Activated naive CD4-positive, alpha-beta T cell treated with anti-CD3 and anti-CD28 coated beads, Interleukin-2, amount 50 U/mL, for 72 hours (primary cell): ENCODE measurements at regions not wholly inside any gene's neighbourhood (a gene's known extent, or its start where the extent isn't known, plus 50 kb on each side); places are given as distances from the start of the nearest gene placed in this dataset.

Experiments
- ATAC-seq, 2 donors: fragments of 150-1000 bp; cut with Tn5 transposase; 2 replicates each; pipeline ENCODE4 v1.10.0; 2021; ENCODE audit warnings: mild to moderate bottlenecking in 2 of 2, moderate library complexity in 2 of 2
- DNase-seq, 2 donors: peaks; one replicate each; pipeline ENCODE4 v3.0.0; 2021 to 2022; ENCODE audit warnings: low spot score in 2 of 2
- H3K27ac Mint-ChIP-seq, 2 donors: one replicate each; pipeline ENCODE4 v1.8.0; 2022; ENCODE audit warnings: mild to moderate bottlenecking in 2 of 2, mixed read lengths in 2 of 2
- H3K36me3 Mint-ChIP-seq, 2 donors: one replicate each; pipeline ENCODE4 v1.8.0; 2022; ENCODE audit warnings: mixed read lengths in 2 of 2
- H3K9me3 Mint-ChIP-seq, 2 donors: one replicate each; pipeline ENCODE4 v1.8.0; 2022; ENCODE audit warnings: mixed read lengths in 2 of 2

DNA sequence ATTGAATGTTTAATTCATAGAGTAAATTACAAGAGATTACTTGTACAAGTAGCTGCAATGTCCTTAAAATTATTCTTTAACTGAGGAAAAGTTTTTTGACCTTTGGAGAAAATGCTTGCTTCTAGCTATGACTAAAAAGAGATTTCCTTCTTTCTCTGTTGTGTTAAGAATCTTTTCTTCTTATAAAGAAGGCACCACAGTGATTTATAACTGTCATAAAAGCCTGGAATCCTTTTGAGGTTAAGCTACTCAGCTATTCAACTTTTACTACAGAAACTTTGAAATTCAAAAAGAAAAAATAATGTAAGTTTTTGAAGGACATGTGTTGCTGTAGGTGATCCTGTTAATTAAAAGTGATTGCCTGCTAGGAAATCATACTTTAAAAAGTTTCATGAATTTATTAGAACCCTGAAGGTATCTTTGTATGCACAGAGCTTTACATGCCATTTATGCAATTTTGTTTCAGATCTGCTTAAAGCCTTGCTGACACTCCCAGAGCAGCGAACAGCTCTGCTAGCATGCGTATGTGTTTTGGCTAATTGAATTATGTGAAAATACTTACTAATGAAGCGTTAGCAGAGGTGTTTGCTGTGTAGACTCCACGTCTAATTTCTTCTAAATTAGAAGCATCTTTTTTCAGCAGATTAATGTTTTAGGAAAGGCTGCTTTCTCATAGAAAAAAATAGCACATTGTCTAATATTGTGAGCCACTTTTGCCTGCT lies 94.7 kb upstream of the SMYD2 start:
- no peak for ATAC-seq
- Mint-ChIP-seq H3K27ac (no peak overlapping the region), H3K36me3 (no peaks in the 10 kb centered on the region), H3K9me3 (peaks cover 0 to 11% of the 10 kb centered on the region in 2 donors)
- no peak for DNase-seq

DNA sequence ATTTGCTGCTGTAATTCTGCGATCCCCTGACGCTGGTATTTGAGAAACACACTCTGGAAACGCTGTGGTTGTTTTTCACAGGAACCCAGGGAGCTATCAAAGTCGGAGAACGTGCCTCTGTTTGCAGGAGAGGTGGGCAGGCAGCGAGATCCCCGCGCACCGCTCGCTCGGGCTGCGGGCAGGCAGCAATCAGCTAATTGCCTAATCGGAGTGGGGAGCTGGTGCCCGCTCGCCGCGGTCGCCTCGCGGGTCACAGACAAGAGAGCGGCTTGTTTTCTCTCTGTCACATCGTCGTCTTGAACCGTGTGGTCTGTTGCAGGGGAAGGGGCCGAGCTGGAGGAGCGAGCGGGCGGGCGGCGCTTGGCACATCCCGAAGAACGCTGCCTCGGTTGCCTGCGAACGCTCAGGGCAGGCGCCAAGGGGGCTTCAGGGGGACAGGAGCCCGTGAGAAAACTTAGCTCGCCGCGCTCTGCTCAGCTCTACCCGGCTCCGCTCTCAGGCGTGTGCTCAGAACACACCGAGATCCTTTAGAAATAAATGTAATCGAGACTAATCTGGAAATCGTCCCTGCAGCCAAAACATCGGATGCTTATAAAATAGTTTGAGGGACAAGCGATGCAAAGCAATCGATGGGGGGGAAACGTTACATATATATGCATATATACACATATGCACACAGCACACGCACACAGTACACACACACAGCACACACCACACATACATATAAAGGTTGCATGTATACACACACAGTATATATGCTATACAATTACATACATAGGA lies 93.6 kb upstream of the SMYD2 start:
- DNase-seq: no peak
- Mint-ChIP-seq H3K36me3 (no peaks in the 10 kb centered on the region), H3K27ac (no peak overlapping the region), H3K9me3 (peaks cover 0 to 5% of the 10 kb centered on the region in 2 donors)
- peak in 1 of 2 donors; percentile 32 for ATAC-seq

DNA sequence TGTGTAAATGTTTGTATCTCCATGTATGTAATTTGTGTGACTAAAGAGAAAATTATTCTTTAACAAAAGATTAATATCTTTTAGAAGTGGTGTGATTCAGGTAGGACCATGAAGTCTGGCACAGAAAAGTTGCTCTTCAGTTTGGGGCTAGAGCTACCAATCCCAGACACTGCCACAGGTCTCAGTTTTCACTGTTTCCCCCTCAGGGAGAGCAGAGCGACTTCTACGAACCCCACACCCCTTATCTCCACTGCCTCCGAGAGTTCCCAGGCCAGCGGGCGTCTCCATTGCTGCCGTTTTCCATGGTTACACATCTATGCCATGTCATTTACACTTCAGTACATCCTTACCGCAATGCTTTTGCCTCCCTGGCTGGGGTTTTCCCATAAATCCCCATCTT lies 93.0 kb upstream of the SMYD2 start:
- ATAC-seq (no peak), DNase-seq (no peak)
- H3K9me3 Mint-ChIP-seq: peaks cover 0 to 1% of the 10 kb centered on the region in 2 donors
- no peaks in the 10 kb centered on the region for H3K36me3 Mint-ChIP-seq
- no peak overlapping the region for H3K27ac Mint-ChIP-seq

DNA sequence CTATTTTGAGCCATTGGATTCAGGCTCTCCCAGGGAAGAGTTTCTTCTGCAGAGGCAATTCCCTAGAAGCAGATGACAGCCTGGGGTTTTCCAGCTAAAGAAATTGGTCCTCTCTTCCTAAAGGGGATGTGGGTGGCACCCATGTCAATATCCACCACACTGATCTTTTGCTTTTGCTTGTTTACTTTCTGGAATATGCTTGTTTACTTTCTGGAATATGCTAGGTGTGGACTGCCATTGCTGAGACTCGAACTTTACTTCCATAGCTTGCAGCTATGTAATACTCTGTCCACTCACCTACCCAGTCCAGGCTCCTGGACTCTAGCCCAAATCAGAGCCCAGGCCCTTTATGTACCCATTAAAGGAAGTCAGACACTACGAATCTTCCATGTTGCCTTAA lies 92.1 kb upstream of the SMYD2 start:
- DNase-seq: no peak
- no peak overlapping the region for H3K27ac Mint-ChIP-seq
- ATAC-seq: no peak
- no peaks in the 10 kb centered on the region for H3K36me3 Mint-ChIP-seq
- H3K9me3 Mint-ChIP-seq: no peaks in the 10 kb centered on the region

DNA sequence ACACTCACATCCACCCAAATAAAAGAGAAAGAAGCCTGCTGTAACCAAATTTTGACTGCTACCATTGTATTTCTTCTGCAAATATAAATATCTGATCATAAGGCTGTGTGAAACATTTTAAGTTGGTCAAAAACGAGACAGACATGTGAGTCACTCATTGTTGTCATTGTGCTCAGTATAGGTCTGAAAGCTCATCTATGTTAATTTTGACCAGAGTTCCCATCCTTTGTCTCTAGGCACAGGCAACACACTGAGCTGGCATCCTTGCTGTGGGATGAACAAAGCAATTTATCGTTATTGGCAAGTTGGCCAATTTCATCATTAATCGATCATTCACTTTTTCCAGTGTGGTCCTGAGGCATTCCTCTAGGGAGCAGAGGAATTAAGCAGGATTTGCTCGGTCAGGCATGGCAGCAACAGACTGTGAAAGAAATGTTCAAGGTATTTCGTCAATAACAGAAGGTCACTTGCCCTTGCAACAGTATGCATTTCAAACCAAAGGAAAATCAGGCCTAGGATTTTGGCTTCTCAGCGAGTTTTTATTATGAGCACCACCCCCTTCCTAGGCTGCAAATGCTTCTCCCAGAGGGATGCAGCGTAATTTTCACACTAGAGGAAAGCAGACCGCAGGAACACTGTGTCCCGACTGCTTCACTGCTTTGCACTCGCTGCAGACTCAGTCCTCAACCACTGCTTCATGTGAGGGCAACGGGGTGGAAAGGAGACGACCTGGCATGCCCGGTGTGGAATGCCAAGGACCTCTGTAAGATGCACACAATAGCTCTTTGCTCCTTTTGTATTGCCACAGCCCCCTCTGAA lies 87.9 kb upstream of the SMYD2 start:
- no peaks in the 10 kb centered on the region for H3K9me3 Mint-ChIP-seq
- ATAC-seq (no peak), DNase-seq (no peak)
- peak overlapping the region in 1 of 2 donors; percentile 25 for H3K27ac Mint-ChIP-seq
- no peaks in the 10 kb centered on the region for H3K36me3 Mint-ChIP-seq

DNA sequence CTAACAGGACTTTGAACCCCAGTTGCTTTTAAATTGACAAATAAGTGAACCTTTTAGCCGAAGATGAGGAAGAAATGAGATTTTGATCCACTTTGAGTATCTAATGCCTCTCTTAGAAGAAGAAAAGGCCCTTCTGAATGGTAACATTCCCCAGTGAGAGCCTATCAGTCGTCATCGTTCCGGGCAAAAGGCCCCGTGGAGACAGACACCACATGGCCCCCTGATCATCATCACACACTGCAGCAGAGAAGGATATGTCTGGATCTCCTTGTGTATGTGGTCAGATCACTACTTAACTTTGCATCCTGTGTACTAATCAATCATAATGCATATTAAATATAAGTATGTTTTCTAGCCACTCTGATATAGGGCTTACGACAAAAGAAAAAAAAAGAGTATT lies 87.3 kb upstream of the SMYD2 start:
- Mint-ChIP-seq H3K36me3 (no peaks in the 10 kb centered on the region), H3K9me3 (no peaks in the 10 kb centered on the region), H3K27ac (peak overlapping the region in 1 of 2 donors; percentile 25)
- DNase-seq (no peak), ATAC-seq (no peak)

DNA sequence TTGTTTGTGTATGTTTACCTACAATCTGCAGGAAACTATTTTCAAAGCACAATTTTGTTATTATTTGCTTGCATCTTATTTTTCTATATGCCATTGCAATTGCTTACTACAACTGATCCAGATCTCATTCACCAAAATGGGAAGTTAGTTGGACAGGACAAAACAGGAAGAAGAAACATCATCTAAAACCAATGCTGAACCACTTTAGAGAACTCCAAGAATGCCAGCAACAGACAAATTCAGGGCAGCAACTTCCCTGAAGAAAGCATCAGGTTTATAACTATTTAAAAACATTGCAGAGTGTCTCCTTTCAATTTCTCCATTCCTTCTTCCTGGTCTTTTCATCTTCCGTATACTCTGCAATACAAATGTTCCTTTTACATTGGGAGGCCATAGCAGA lies 82.4 kb upstream of the SMYD2 start:
- Mint-ChIP-seq H3K9me3 (no peaks in the 10 kb centered on the region), H3K36me3 (no peaks in the 10 kb centered on the region), H3K27ac (no peak overlapping the region)
- ATAC-seq (no peak), DNase-seq (no peak)

DNA sequence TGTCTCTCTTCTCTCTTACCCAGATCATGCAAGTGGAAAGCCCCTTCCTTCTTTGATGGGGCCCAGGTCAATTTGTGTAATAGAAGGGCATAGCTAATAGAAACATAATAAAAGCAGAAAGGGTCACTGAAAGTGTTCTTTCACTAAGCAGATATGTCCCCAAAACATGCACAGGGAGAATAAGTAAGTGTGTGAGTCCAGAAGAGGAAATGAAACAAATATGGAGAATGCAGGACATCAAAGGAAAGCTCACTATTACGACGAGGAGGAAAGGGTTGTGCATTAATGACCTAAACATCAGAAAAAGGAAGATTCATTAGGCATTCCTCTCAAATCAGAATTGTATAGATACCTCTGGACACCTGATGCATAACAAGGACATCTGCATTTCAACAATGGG lies 81.4 kb upstream of the SMYD2 start:
- H3K36me3 Mint-ChIP-seq: no peaks in the 10 kb centered on the region
- ATAC-seq (no peak), DNase-seq (no peak)
- no peak overlapping the region for H3K27ac Mint-ChIP-seq
- no peaks in the 10 kb centered on the region for H3K9me3 Mint-ChIP-seq

DNA sequence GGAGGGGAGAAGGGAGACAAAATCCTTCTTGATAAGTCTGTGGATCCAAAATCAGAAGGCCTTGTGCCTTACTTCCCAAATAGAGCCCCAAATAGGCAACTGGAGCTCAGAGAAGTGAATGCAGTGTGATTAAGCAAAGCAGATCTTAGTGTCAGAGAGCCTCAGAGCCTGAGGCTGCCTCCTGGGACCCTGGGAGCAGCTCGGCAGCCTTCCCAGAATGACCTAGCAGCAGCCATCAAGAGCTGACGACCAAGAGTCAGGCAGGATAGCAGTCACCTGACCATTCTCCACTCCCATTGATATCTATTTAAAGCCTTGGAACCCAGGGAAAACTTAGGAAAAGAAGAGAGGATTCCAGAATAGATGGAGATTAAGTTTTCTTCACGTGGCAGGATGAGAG lies 78.0 kb upstream of the SMYD2 start:
- DNase-seq (no peak), ATAC-seq (no peak)
- H3K36me3 Mint-ChIP-seq: no peaks in the 10 kb centered on the region
- H3K9me3 Mint-ChIP-seq: no peaks in the 10 kb centered on the region
- no peak overlapping the region for H3K27ac Mint-ChIP-seq

DNA sequence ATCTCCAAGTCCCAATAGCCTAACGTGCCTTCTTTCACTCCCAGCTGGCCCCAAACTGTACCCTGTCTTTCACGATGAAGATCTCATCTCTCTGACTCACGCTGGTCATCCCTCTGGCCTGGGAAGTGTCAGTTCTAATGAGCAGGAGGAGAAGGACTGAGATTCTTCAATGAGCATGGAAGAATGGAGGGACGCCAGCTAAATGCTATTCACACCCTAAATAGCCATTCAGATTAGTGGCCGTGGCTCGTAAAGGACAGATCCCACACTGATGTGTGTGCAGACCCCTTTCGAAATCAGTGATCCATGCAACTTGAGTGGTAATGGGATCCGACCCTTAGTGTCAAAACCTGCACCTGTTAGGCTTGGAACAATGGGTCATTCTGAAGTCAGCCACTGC lies 75.9 kb upstream of the SMYD2 start:
- DNase-seq: no peak
- no peak for ATAC-seq

DNA sequence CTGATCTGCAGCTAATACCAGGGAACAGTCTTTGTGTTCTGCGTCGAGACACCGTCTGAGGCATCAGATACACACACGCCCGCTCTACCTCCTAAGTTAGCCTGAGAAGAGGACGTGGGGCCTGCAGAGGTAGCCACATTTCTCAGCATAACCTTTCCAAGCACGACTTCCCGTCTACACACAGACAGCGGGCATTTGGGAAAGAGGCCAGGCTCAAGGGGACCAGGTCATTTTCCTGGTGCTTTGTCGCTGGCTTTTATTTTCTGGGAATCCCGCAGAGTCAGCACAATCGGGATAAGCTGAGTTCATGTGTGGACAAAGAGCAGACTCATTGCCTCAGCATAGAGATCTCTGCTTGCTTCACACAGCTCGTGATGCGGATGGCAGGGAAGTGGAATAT lies 72.5 kb upstream of the SMYD2 start:
- no peaks in the 10 kb centered on the region for H3K36me3 Mint-ChIP-seq
- H3K27ac Mint-ChIP-seq: no peak overlapping the region
- ATAC-seq: no peak
- no peaks in the 10 kb centered on the region for H3K9me3 Mint-ChIP-seq
- no peak for DNase-seq

More for the DNA sequence above, 75.9 kb upstream of the SMYD2 start:
- H3K27ac Mint-ChIP-seq: no peak overlapping the region
- H3K36me3 Mint-ChIP-seq: no peaks in the 10 kb centered on the region
- no peaks in the 10 kb centered on the region for H3K9me3 Mint-ChIP-seq

DNA sequence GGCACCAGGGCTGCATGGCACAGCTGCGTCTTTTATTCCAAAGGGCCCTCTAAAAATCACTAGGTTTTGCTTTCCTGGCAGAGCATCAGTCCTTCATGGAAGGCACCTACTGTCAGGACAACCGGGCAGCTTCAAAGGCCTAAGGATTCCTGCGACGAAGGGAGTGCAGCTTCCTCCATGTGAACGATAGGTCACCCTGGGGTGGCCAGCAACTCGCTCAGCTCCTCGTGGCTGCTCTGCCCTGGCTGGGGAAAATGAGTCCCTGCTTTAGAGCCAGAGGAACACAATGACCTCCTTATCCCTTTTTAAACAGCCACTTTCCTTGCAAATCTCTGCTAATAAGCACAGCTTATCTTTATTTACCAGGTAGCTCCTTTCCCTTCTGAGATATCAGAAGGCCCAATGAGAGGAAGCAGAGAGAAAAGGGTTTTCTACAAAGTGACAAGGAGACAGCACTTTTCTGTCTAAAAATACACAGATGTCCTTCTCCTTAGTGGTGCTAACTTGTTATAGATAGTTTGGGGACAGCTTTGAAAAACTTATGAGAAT lies 71.6 kb upstream of the SMYD2 start:
- no peak overlapping the region for H3K27ac Mint-ChIP-seq
- DNase-seq (no peak), ATAC-seq (no peak)
- H3K9me3 Mint-ChIP-seq: no peaks in the 10 kb centered on the region
- H3K36me3 Mint-ChIP-seq: no peaks in the 10 kb centered on the region

DNA sequence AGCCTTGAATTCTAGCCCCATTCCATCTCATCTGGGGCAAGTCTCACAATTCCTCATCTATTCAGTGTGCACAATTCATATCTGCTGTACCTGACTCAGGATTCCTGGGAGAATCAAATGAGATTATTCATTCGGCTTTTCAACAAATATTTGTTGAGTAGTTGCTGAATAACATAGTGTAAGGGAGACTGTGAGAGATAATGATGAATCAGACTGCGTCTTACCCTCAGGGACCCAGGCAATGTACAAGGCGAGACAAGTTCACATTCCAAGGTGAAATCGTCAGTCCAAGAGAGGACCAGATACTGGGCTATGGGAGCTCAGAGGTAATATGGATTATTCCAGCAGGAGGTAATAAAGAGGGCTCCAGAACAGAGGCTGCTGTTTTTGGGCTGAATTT lies 67.8 kb upstream of the SMYD2 start:
- no peak for ATAC-seq
- H3K9me3 Mint-ChIP-seq: no peaks in the 10 kb centered on the region
- DNase-seq: no peak
- H3K27ac Mint-ChIP-seq: no peak overlapping the region
- H3K36me3 Mint-ChIP-seq: no peaks in the 10 kb centered on the region

DNA sequence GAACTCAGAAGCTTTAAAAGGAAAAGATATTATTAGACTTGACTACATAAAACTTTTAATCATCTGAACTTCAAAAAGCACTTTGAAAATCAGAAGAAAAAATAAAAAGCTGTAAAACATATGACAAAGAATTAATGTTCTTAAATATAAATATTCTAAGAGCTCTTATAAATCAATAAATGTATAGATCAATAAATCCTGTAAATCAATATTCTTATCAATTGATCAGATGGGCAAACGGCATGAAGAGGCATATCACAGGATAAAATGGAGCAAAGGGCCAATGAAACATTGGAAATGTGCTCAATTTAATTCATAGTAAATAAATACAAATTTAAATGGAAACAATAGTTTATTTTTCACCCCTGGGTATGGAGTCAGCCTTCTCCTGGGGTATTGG lies 66.1 kb upstream of the SMYD2 start:
- DNase-seq (no peak), ATAC-seq (no peak)
- H3K9me3 Mint-ChIP-seq: no peaks in the 10 kb centered on the region
- no peaks in the 10 kb centered on the region for H3K36me3 Mint-ChIP-seq
- no peak overlapping the region for H3K27ac Mint-ChIP-seq

DNA sequence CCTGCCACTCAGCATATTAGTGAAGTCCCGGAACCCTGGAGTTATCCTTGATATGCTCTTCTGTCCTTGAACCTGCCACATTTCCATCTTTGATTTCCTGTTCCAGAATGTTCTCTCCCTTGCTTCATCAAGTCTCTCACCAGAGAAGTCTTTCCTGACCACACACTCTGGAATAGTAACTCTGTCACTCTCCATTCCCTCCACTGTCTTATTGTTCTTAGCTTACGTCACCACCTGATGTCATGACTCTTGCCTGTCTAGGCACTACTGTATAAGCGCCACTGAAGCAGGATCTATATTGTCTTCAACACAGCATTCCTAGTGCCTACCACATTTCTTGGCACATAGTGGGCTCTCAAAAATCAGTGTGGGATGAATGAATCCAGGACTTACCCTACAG lies 65.4 kb upstream of the SMYD2 start:
- Mint-ChIP-seq H3K27ac (no peak overlapping the region), H3K9me3 (no peaks in the 10 kb centered on the region), H3K36me3 (no peaks in the 10 kb centered on the region)
- ATAC-seq (no peak), DNase-seq (no peak)

DNA sequence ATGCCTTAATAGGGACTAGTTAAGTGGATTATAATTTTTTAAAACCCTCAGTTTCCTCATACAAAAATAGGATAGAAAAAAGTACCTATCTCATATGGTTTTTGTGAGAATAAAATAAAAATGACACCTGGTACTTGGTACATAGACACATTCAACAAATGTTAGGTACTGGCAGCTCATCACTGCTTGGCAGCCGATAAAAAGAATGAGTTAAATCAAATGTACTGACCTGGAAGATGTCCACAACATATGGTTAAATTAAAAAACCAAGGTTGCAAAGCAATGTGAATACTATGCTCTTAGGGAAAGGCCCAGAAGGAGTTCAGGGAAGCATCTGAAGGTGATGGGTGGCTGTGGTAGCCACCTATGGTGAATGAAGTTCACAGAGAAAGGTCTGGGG lies 64.9 kb upstream of the SMYD2 start:
- no peak overlapping the region for H3K27ac Mint-ChIP-seq
- no peaks in the 10 kb centered on the region for H3K9me3 Mint-ChIP-seq
- H3K36me3 Mint-ChIP-seq: no peaks in the 10 kb centered on the region
- no peak for ATAC-seq
- no peak for DNase-seq

DNA sequence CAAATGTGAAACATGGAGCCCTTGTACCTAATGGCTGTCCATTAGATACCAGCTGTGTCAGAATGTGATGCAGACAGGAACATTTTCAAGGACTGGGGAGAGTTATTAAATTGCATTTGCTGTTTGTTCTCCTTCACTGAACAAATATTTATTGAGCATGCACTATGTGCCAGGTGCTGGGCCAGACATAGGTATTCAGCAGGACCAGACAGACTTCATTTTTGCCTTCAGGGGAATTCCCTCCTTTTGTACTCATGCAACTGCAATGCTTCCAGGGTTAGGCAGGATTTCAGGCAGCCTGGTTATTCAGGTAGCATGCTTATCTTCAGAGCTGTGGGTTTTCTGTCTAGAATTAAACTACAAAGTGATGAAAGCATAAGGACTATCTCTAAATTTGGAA lies 64.2 kb upstream of the SMYD2 start:
- no peaks in the 10 kb centered on the region for H3K36me3 Mint-ChIP-seq
- ATAC-seq (no peak), DNase-seq (no peak)
- no peak overlapping the region for H3K27ac Mint-ChIP-seq
- no peaks in the 10 kb centered on the region for H3K9me3 Mint-ChIP-seq
